ENCODE measurements at regions not wholly inside any gene's neighbourhood (a gene's known extent, or its start where the extent isn't known, plus 50 kb on each side); places are given as distances from the start of the nearest gene placed in this dataset.

GRCh38 chr4:156113138-156113765 is 159.6 kb upstream of the CTSO start:
- TF ChIP-seq EGR1 (IDR thresholded peaks at IDR 0.05) (no peak), CEBPB (IDR thresholded peaks at IDR 0.05) (no peak), YY1 (IDR thresholded peaks at IDR 0.05; ENCODE audit: low read depth) (no peak), RAD21 (IDR thresholded peaks at IDR 0.05; ENCODE audit: low read depth) (peak; percentile 49)

- TF ChIP-seq USF1 (IDR thresholded peaks at IDR 0.05) = no peak
- no peak for TF ChIP-seq CEBPB (IDR thresholded peaks at IDR 0.05)
- no peak for TF ChIP-seq FOXM1 (IDR thresholded peaks at IDR 0.05; ENCODE audit: borderline replicate concordance, low read depth)
- no peak for TF ChIP-seq ZBTB7A (IDR thresholded peaks at IDR 0.05; ENCODE audit: low read depth)
- TF ChIP-seq YY1 (IDR thresholded peaks at IDR 0.05; ENCODE audit: low read depth) = no peak
- no peak for TF ChIP-seq EGR1 (IDR thresholded peaks at IDR 0.05)
- TF ChIP-seq TAF1 (IDR thresholded peaks at IDR 0.05; ENCODE audit: low read depth) = no peak
- no peak for TF ChIP-seq RAD21 (IDR thresholded peaks at IDR 0.05; ENCODE audit: low read depth)
- no peak for TF ChIP-seq REST (IDR thresholded peaks at IDR 0.05; ENCODE audit: low read depth)
- no peak for TF ChIP-seq MAX (IDR thresholded peaks at IDR 0.05)
- TF ChIP-seq TCF12 (IDR thresholded peaks at IDR 0.05; ENCODE audit: low read depth) = no peak
- no peak for TF ChIP-seq CREB1 (IDR thresholded peaks at IDR 0.05; ENCODE audit: low read depth)
- TF ChIP-seq NFIC (IDR thresholded peaks at IDR 0.05) = no peak
- no peak for TF ChIP-seq TEAD4 (IDR thresholded peaks at IDR 0.05)
Measured at GRCh38 chr4:156111686-156112085, 158.0 kb upstream of the CTSO start.

GRCh38 chr4:156109943-156110900 is 156.6 kb upstream of the CTSO start:
- 0 out of 2 replicates have a peak, but pooled peaks have one; percentile 29 for TF ChIP-seq CEBPB (IDR thresholded peaks at IDR 0.05)
- no peak for TF ChIP-seq TAF1 (IDR thresholded peaks at IDR 0.05; ENCODE audit: low read depth)
- TF ChIP-seq FOXM1 (IDR thresholded peaks at IDR 0.05; ENCODE audit: borderline replicate concordance, low read depth) = no peak
- TF ChIP-seq RAD21 (IDR thresholded peaks at IDR 0.05; ENCODE audit: low read depth) = no peak
- no peak for TF ChIP-seq ZBTB7A (IDR thresholded peaks at IDR 0.05; ENCODE audit: low read depth)
- no peak for TF ChIP-seq EP300 (IDR thresholded peaks at IDR 0.05; ENCODE audit: borderline replicate concordance)
- TF ChIP-seq TEAD4 (IDR thresholded peaks at IDR 0.05) = no peak
- no peak for TF ChIP-seq EGR1 (IDR thresholded peaks at IDR 0.05)
- no peak for TF ChIP-seq NFIC (IDR thresholded peaks at IDR 0.05)

- TF ChIP-seq YY1 (IDR thresholded peaks at IDR 0.05; ENCODE audit: low read depth) = no peak
- no peak for TF ChIP-seq EP300 (IDR thresholded peaks at IDR 0.05; ENCODE audit: borderline replicate concordance)
- no peak for TF ChIP-seq CEBPB (IDR thresholded peaks at IDR 0.05)
- no peak for TF ChIP-seq ZBTB7A (IDR thresholded peaks at IDR 0.05; ENCODE audit: low read depth)
- TF ChIP-seq CREB1 (IDR thresholded peaks at IDR 0.05; ENCODE audit: low read depth) = no peak
- no peak for TF ChIP-seq FOXM1 (IDR thresholded peaks at IDR 0.05; ENCODE audit: borderline replicate concordance, low read depth)
- no peak for TF ChIP-seq TCF12 (IDR thresholded peaks at IDR 0.05; ENCODE audit: low read depth)
- TF ChIP-seq TAF1 (IDR thresholded peaks at IDR 0.05; ENCODE audit: low read depth) = no peak
Measured at GRCh38 chr4:156103311-156103710, 149.6 kb upstream of the CTSO start.

- TF ChIP-seq TAF1 (IDR thresholded peaks at IDR 0.05; ENCODE audit: low read depth) (no peak), YY1 (IDR thresholded peaks at IDR 0.05; ENCODE audit: low read depth) (no peak), CREB1 (IDR thresholded peaks at IDR 0.05; ENCODE audit: low read depth) (no peak), RAD21 (IDR thresholded peaks at IDR 0.05; ENCODE audit: low read depth) (no peak), TCF12 (IDR thresholded peaks at IDR 0.05; ENCODE audit: low read depth) (no peak), ZBTB7A (IDR thresholded peaks at IDR 0.05; ENCODE audit: low read depth) (no peak), MAX (IDR thresholded peaks at IDR 0.05) (no peak), EGR1 (IDR thresholded peaks at IDR 0.05) (no peak), FOXM1 (IDR thresholded peaks at IDR 0.05; ENCODE audit: borderline replicate concordance, low read depth) (no peak), TEAD4 (IDR thresholded peaks at IDR 0.05) (no peak), REST (IDR thresholded peaks at IDR 0.05; ENCODE audit: low read depth) (no peak), EP300 (IDR thresholded peaks at IDR 0.05; ENCODE audit: borderline replicate concordance) (no peak), USF1 (IDR thresholded peaks at IDR 0.05) (no peak), CEBPB (IDR thresholded peaks at IDR 0.05) (no peak), NFIC (IDR thresholded peaks at IDR 0.05) (no peak)
Measured at GRCh38 chr4:156102411-156102810, 148.7 kb upstream of the CTSO start.

Data from Ishikawa (cell line).